ENCODE measurements at regions not wholly inside any gene's neighbourhood (a gene's known extent, or its start where the extent isn't known, plus 50 kb on each side); places are given as distances from the start of the nearest gene placed in this dataset.

DNA sequence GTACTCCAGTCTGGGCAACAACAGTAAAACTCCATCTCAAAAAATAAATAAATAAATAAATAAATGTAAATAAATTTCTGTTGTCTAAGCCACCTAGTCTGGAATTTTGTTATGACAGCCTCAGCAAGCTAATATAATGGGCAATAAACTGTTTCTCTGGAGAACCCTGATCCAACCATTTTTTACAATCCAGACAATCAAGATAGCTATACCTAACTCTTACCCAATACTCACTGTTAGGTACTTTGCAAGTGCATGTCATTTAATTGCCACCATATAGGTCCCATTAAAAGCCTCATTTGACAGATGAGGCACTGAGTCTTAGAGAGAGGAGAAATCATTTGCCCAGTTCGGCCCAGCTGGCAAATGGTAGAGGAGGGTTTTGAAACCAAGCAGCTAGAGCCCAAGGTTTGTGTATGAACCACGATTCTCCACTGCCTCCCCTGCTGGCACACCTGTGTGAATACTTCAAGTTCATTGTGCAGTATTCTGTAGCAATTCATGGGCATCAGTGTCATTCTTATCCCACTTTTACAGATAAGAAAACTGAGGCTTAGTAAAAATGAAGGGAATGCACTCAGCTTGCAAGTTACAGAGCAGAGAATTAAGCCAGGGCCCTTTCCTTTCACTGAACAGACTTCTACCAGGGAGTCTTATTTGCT, 107.0 kb upstream of the UBE2E1 start:
- Histone ChIP-seq H3K4me1 (no peaks in the 10 kb centered on the region), H3K27ac (replicated peaks) (no peak overlapping the region), H3K4me3 (no peak overlapping the region), H3K9me3 (replicated peaks) (no peaks in the 10 kb centered on the region), H3K27me3 (ENCODE audit: low read depth) (no peaks in the 10 kb centered on the region), H3K36me3 (no peaks in the 10 kb centered on the region)
- intact Hi-C loops (cut with micrococcal nuclease): no loop called here
- DNase-seq: no peak
- TF ChIP-seq, protein P1, sequence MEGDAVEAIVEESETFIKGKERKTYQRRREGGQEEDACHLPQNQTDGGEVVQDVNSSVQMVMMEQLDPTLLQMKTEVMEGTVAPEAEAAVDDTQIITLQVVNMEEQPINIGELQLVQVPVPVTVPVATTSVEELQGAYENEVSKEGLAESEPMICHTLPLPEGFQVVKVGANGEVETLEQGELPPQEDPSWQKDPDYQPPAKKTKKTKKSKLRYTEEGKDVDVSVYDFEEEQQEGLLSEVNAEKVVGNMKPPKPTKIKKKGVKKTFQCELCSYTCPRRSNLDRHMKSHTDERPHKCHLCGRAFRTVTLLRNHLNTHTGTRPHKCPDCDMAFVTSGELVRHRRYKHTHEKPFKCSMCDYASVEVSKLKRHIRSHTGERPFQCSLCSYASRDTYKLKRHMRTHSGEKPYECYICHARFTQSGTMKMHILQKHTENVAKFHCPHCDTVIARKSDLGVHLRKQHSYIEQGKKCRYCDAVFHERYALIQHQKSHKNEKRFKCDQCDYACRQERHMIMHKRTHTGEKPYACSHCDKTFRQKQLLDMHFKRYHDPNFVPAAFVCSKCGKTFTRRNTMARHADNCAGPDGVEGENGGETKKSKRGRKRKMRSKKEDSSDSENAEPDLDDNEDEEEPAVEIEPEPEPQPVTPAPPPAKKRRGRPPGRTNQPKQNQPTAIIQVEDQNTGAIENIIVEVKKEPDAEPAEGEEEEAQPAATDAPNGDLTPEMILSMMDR (IDR thresholded peaks at IDR 0.05; ENCODE audit: borderline replicate concordance): no peak

DNA sequence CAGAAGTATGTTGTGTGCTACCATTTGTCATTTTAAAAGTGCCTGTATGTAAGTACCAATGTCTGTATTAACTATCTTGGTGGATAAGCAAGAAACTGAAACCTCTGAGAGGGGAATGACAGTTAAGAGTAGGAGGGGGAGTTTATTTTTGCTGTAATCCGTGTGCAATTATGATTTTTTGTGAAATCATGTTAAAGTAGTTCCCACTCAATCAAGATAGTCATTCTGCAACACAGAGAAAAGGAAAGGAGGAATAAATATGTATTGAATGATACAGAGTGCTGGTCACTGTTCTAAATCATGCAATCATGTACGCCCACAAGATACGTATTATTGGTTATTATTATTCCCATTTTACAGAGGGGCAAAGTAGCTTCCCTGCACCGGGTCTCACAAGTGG, 105.1 kb upstream of the UBE2E1 start:
- intact Hi-C loops (cut with micrococcal nuclease): no loop called here
- TF ChIP-seq, protein P1 (IDR thresholded peaks at IDR 0.05; ENCODE audit: borderline replicate concordance): no peak
- Histone ChIP-seq H3K27ac (replicated peaks) (no peak overlapping the region), H3K36me3 (no peaks in the 10 kb centered on the region), H3K4me3 (no peak overlapping the region), H3K27me3 (ENCODE audit: low read depth) (no peaks in the 10 kb centered on the region), H3K9me3 (replicated peaks) (no peaks in the 10 kb centered on the region), H3K4me1 (no peaks in the 10 kb centered on the region)
- no peak for DNase-seq

DNA sequence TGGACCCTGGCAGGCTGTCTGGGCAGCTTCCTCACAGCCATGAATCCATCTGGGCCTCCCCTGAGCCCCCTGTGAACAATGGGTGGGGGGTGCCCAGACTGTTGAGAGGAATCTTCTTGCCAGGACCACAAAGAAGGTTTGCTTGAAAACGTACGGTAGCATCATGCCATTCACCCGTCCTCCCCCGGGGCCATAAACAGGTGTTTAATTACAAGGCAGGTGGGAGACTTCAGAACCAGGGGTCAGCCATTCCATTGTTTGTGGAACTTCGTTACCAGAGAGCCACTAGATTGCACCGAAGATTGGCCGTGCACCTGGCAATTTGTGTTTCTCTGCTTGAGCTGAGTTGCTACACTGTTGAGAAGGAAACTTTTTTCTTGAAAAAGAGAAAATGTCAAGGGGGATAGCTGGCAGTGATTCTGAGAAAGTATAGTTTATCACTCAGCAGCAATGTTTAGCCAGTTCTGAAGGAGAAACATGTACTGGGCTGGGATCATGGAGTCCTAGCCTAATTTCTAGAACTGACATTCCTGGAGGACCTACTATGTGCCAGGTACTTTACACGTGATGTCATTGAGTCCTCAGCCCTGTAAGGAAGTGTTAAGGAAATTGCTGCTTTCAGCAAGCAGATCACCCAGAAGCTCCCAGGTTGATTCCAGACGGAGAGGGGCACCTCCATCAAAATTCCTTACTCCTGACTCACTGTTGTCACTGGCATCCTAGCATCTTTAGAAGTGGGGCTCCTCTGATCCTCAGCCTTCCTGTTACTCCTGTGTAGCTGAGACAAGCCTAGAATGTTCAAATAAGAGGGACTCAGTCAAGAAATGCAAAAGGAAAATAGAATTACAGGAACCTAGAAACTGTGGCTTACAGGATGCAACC, 103.8 kb upstream of the UBE2E1 start:
- no peaks in the 10 kb centered on the region for H3K4me1 ChIP-seq
- H3K4me3 ChIP-seq: no peak overlapping the region
- TF ChIP-seq, protein P1 (IDR thresholded peaks at IDR 0.05; ENCODE audit: borderline replicate concordance): no peak
- no peaks in the 10 kb centered on the region for H3K9me3 ChIP-seq (replicated peaks)
- no peak overlapping the region for H3K27ac ChIP-seq (replicated peaks)
- H3K27me3 ChIP-seq (ENCODE audit: low read depth): no peaks in the 10 kb centered on the region
- H3K36me3 ChIP-seq: no peaks in the 10 kb centered on the region
- intact Hi-C loops (cut with micrococcal nuclease): no loop called here
- no peak for DNase-seq

DNA sequence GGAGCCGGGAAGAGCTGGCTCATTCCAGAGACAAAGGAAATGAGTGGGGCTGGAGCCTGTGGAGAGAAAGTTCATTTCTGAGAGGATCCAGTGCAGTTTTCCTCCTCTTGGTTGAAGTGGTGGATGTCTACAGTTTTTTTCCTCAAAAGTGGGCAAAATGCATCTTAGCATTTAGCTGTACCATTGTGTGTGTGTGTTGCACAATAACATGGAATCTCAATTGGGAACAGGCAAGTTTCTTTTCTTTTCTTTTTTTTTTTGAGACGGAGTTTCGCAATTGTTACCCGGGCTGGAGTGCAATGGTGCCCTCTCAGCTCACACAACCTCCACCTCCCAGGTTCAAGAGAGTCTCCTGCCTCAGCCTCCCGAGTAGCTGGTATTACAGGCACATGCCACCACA, 101.5 kb upstream of the UBE2E1 start:
- Histone ChIP-seq H3K9me3 (replicated peaks) (no peaks in the 10 kb centered on the region), H3K27ac (replicated peaks) (no peak overlapping the region), H3K4me1 (no peaks in the 10 kb centered on the region), H3K4me3 (no peak overlapping the region), H3K27me3 (ENCODE audit: low read depth) (no peaks in the 10 kb centered on the region), H3K36me3 (no peaks in the 10 kb centered on the region)
- intact Hi-C loops (cut with micrococcal nuclease): no loop called here
- no peak for DNase-seq
- TF ChIP-seq, protein P1 (IDR thresholded peaks at IDR 0.05; ENCODE audit: borderline replicate concordance): no peak

DNA sequence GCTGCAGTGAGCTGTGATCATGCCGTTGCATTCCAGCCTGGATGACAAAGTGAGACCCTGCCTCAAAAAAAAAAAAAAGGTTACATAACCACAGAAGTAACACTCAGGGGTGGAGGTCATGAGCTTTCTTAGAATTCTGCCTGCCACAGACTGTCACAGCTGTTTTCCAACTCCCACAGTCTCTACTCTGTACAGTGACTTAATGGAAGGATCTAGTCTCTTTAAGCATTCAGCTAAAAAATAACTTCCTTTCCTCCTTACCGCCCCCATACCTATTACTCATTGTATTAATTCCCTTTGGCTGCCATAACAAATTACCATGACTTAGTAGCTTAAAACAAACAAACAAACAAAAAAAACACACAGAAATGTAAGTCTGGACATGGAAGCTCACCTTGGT, 99.6 kb upstream of the UBE2E1 start:
- no peak overlapping the region for H3K4me3 ChIP-seq
- no peak overlapping the region for H3K27ac ChIP-seq (replicated peaks)
- H3K36me3 ChIP-seq: no peaks in the 10 kb centered on the region
- TF ChIP-seq, protein P1 (IDR thresholded peaks at IDR 0.05; ENCODE audit: borderline replicate concordance): no peak
- peaks cover 5% of the 10 kb centered on the region for H3K4me1 ChIP-seq
- intact Hi-C loops (cut with micrococcal nuclease): no loop called here
- H3K27me3 ChIP-seq (ENCODE audit: low read depth): no peaks in the 10 kb centered on the region
- no peak for DNase-seq
- H3K9me3 ChIP-seq (replicated peaks): no peaks in the 10 kb centered on the region
